ENCODE measurements at regions not wholly inside any gene's neighbourhood (a gene's known extent, or its start where the extent isn't known, plus 50 kb on each side); places are given as distances from the start of the nearest gene placed in this dataset.

DNA sequence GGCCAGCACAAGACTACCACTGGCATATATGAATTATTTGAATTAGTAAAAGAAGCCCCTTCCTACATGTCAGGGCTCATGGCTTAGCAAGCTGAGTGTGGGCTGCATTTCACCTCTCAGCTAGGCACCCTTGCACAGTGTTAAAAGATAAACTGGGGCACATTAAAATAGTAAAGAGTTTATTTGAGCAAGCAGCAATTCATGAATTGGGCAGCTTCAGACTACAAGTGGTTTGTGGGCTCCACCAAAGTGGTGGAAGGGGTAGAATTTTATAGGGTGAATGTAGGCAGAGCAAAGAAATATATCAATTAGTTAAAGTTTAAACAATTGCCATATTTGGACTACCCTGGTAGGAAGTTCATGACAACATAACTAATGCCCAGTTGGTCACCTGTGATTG, 178.8 kb downstream of the PLPP3 start:
- TF ChIP-seq POLR2A (IDR thresholded peaks at IDR 0.05; ENCODE audit: low read length) (no peak), GATA1 (IDR thresholded peaks at IDR 0.05; ENCODE audit: low read depth, low read length) (no peak)

All from erythroblast (primary cell).